SU-DHL-6 (cell line): ENCODE measurements at regions not wholly inside any gene's neighbourhood (a gene's known extent, or its start where the extent isn't known, plus 50 kb on each side); places are given as distances from the start of the nearest gene placed in this dataset.

Source experiments
- H2AFZ ChIP-seq: fragments of 200-600 bp; sonication (generic); 2 replicates; pipeline ENCODE4 v1.6.1; 2014; ENCODE audit warnings: low read depth, mild to moderate bottlenecking, moderate library complexity, mixed read lengths, antibody characterized with exemption, low read length; ENCODE audit not compliant: severe bottlenecking
- H3F3A ChIP-seq: fragments of 200-600 bp; shearing (Covaris generic); 2 replicates; pipeline ENCODE4 v1.6.0; 2016; ENCODE audit warnings: antibody characterized with exemption, mild to moderate bottlenecking; ENCODE audit not compliant: insufficient read depth
- H3K27ac ChIP-seq: fragments of 200-600 bp; sonication (generic); 2 replicates; pipeline ENCODE4 v1.5.1; 2016; ENCODE audit warnings: low read depth, mild to moderate bottlenecking, low read length, moderate library complexity, mixed read lengths
- H3K27me3 ChIP-seq: fragments of 200-600 bp; sonication (generic), shearing (Covaris generic); 2 replicates; pipeline ENCODE4 v1.6.0; 2014; ENCODE audit warnings: mild to moderate bottlenecking, low read length
- H3K36me3 ChIP-seq: fragments of 200-600 bp; sonication (generic); 2 replicates; pipeline ENCODE4 v1.6.1; 2014; ENCODE audit warnings: mild to moderate bottlenecking, low read length, mixed read lengths
- H3K4me2 ChIP-seq: fragments of 300-600, 200-600 bp; shearing (Covaris generic), sonication (generic); 2 replicates; pipeline ENCODE4 v1.6.0; 2014; ENCODE audit warnings: low read length, low read depth, mild to moderate bottlenecking; ENCODE audit not compliant: poor library complexity, severe bottlenecking
- H3K4me3 ChIP-seq: fragments of 200-600 bp; sonication (generic); 2 replicates; pipeline ENCODE4 v1.5.1; 2014; ENCODE audit warnings: antibody characterized with exemption, low read length, mild to moderate bottlenecking, mixed read lengths; ENCODE audit not compliant: insufficient read depth, poor library complexity, severe bottlenecking
- H3K79me2 ChIP-seq: fragments of 200-600 bp; sonication (generic); 2 replicates; pipeline ENCODE4 v1.6.1; 2014; ENCODE audit warnings: mild to moderate bottlenecking, low read length, moderate library complexity; ENCODE audit not compliant: insufficient read depth
- H3K9ac ChIP-seq: fragments of 200-600 bp; sonication (generic); 2 replicates; pipeline ENCODE4 v1.7.0; 2014; ENCODE audit warnings: mild to moderate bottlenecking, low read length
- H3K9me2 ChIP-seq: fragments of 200-600 bp; sonication (generic); replicated peaks from 2 replicates; pipeline ENCODE4 v1.6.1; 2014; ENCODE audit warnings: low read length; ENCODE audit not compliant: insufficient read depth
- H3K9me3 ChIP-seq: fragments of 200-600 bp; sonication (generic); 2 replicates; pipeline ENCODE4 v1.6.1; 2014; ENCODE audit warnings: low read length, mixed read lengths; ENCODE audit not compliant: insufficient read depth
- H4K20me1 ChIP-seq: fragments of 200-600 bp; sonication (generic); 2 replicates; pipeline ENCODE4 v1.6.1; 2014; ENCODE audit warnings: low read depth, mild to moderate bottlenecking, antibody characterized with exemption, low read length, moderate library complexity, mixed read lengths
- CTCF ChIP-seq: fragments of 200-600 bp; sonication (generic); IDR thresholded peaks from one replicate; pipeline ENCODE4 v1.5.1; 2017; ENCODE audit warnings: antibody characterized with exemption, mild to moderate bottlenecking, low read length, moderate library complexity; ENCODE audit not compliant: insufficient read depth, poor library complexity, severe bottlenecking
- EZH2phosphoT487 ChIP-seq: fragments of 200-600 bp; sonication (generic), shearing (Covaris generic); conservative IDR thresholded peaks from 2 replicates; pipeline ENCODE4 v1.6.1; 2018; ENCODE audit warnings: mild to moderate bottlenecking, antibody characterized with exemption, low read length, moderate library complexity, mixed read lengths

DNA sequence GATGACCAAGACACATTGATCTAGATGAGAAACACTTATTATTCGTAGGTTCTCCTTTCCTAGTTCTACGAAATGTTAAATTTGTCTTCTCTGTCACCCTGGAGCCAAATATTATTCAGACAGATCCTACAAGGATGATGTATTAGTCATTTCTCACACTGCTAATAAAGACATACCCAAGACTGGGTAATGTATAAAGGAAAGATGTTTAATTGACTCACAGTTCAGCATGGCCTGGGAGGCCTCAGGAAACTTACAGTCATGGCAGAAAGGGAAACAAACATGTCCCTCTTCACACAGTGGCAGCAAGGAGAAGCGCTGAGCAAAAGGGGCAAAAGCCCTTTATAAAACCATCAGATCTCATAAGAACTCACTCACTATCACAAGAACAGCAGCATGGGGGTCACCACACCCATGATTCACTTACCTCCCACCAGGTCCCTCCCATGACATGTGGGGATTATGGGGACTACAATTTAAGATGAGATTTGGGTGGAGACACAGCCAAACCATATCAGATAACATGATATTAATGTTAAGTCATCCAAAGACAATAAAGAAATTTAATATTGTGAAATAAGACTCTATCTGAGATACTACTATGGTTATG is 1248.8 kb upstream of the SLC10A2 start:
- Histone ChIP-seq H3K9me3 (no peaks in the 10 kb centered on the region), H4K20me1 (no peaks in the 10 kb centered on the region), H3K79me2 (no peaks in the 10 kb centered on the region), H2AFZ (no peak overlapping the region), H3K9ac (no peak overlapping the region), H3K27me3 (no peaks in the 10 kb centered on the region), H3K4me3 (no peak overlapping the region), H3F3A (no peaks in the 10 kb centered on the region), H3K36me3 (no peaks in the 10 kb centered on the region), H3K27ac (no peak overlapping the region), H3K9me2 (no peaks in the 10 kb centered on the region), H3K4me2 (no peak overlapping the region)
- TF ChIP-seq EZH2phosphoT487 (no peak), CTCF (no peak)

DNA sequence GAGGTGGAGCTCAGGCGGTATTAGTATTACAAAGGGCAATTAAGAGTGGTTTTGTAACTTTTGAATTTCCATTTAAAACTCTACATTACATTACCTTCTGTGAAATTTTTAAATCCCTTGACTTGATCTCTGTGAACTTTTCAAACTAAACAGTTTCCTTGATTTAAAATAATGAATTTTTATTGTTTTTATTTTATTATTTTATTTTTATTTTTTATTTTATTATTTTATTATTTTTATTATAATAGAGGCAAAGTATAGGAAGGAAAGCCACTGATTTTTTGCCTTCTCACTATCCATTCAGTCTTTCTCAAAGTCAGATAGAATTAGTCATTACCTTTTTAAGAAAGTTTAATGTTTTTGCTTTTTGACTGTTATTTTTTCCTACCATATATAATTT is 1248.1 kb upstream of the SLC10A2 start:
- Histone ChIP-seq H3K9ac (no peak overlapping the region), H3K27ac (no peak overlapping the region), H3K4me2 (no peak overlapping the region), H2AFZ (no peak overlapping the region), H3K27me3 (no peaks in the 10 kb centered on the region), H3K79me2 (no peaks in the 10 kb centered on the region), H3F3A (no peaks in the 10 kb centered on the region), H4K20me1 (no peaks in the 10 kb centered on the region), H3K4me3 (no peak overlapping the region), H3K36me3 (no peaks in the 10 kb centered on the region), H3K9me2 (no peaks in the 10 kb centered on the region), H3K9me3 (no peaks in the 10 kb centered on the region)
- no peak for TF ChIP-seq EZH2phosphoT487
- no peak for TF ChIP-seq CTCF

DNA sequence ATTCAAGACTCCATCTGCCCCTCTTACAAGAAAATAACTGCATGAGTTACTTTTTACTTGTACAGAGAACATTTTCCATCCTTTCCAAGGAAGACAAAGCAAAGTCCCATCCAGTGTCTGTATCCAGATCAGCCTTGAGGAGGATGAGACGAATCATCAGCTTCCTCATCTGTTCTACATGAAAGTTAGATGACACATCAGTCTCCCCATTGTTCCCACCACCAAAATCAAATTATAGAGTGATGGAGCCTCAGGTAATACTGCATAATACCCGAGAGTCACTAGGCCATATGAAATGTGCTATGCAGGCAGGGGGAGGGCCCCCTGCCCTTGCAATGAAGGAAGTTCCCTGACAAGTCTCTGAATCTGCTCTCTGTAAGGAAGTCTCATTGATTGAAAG is 1244.6 kb upstream of the SLC10A2 start:
- Histone ChIP-seq H4K20me1 (no peaks in the 10 kb centered on the region), H3F3A (no peaks in the 10 kb centered on the region), H3K36me3 (no peaks in the 10 kb centered on the region), H3K9me3 (no peaks in the 10 kb centered on the region), H3K4me2 (no peak overlapping the region), H2AFZ (no peak overlapping the region), H3K27ac (no peak overlapping the region), H3K79me2 (no peaks in the 10 kb centered on the region), H3K9ac (no peak overlapping the region), H3K4me3 (no peak overlapping the region), H3K9me2 (no peaks in the 10 kb centered on the region), H3K27me3 (no peaks in the 10 kb centered on the region)
- TF ChIP-seq EZH2phosphoT487: no peak
- no peak for TF ChIP-seq CTCF

DNA sequence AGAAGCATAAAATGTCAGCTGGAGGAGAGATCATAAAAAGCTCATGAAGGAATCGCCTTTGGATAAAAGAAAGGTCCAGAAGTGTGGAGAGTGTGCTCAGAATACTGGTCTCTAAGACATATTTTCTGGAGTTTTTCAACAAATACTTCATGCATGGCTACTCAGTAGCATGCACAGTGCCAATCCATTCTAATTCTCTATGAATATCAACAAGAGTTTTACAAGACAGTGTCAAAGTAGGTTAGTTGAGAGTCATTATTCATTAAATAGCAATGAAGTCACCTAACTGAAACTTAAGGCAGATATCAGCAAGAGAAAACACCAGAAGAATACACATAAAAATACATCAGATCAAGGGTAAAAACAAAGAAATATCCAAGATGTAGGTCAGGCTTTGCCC is 1243.2 kb upstream of the SLC10A2 start:
- no peak overlapping the region for H3K27ac ChIP-seq
- no peaks in the 10 kb centered on the region for H3K36me3 ChIP-seq
- no peaks in the 10 kb centered on the region for H3K27me3 ChIP-seq
- H3K9me3 ChIP-seq: no peaks in the 10 kb centered on the region
- no peaks in the 10 kb centered on the region for H3K9me2 ChIP-seq
- H3K4me3 ChIP-seq: no peak overlapping the region
- no peak overlapping the region for H2AFZ ChIP-seq
- TF ChIP-seq CTCF (no peak), EZH2phosphoT487 (no peak)
- no peak overlapping the region for H3K4me2 ChIP-seq
- H3F3A ChIP-seq: no peaks in the 10 kb centered on the region
- no peak overlapping the region for H3K9ac ChIP-seq
- no peaks in the 10 kb centered on the region for H3K79me2 ChIP-seq
- no peaks in the 10 kb centered on the region for H4K20me1 ChIP-seq
